Upper lobe of left lung (tissue), 4 donors: ENCODE measurements at regions not wholly inside any gene's neighbourhood (a gene's known extent, or its start where the extent isn't known, plus 50 kb on each side); places are given as distances from the start of the nearest gene placed in this dataset.

Experiments used
- POLR2A ChIP-seq, 4 donors: fragments of 450-650 bp; IDR thresholded peaks; one replicate each; pipeline ENCODE4 v1.5.1; 2016 to 2017; ENCODE audit warnings: antibody characterized with exemption in 4 of 4, mild to moderate bottlenecking in 2 of 4
- TF ChIP-seq, protein P1 (sequence below), 6 experiments: fragments of 450-650 bp in 4 of 6; fragments of 200-600 bp in 2 of 6; sonication (generic) in 2 of 6; IDR thresholded peaks; one replicate each; pipeline ENCODE4 v1.5.1; 2016 to 2019; ENCODE audit warnings: antibody characterized with exemption in 6 of 6

- TF ChIP-seq, protein P1, sequence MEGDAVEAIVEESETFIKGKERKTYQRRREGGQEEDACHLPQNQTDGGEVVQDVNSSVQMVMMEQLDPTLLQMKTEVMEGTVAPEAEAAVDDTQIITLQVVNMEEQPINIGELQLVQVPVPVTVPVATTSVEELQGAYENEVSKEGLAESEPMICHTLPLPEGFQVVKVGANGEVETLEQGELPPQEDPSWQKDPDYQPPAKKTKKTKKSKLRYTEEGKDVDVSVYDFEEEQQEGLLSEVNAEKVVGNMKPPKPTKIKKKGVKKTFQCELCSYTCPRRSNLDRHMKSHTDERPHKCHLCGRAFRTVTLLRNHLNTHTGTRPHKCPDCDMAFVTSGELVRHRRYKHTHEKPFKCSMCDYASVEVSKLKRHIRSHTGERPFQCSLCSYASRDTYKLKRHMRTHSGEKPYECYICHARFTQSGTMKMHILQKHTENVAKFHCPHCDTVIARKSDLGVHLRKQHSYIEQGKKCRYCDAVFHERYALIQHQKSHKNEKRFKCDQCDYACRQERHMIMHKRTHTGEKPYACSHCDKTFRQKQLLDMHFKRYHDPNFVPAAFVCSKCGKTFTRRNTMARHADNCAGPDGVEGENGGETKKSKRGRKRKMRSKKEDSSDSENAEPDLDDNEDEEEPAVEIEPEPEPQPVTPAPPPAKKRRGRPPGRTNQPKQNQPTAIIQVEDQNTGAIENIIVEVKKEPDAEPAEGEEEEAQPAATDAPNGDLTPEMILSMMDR (IDR thresholded peaks at IDR 0.05) = no peak
- no peak for TF ChIP-seq POLR2A (IDR thresholded peaks at IDR 0.05)
These were observed 317.6 kb downstream of the PRDM2 start for GRCh38 chr1:14017531-14017961.
